ENCODE measurements at regions not wholly inside any gene's neighbourhood (a gene's known extent, or its start where the extent isn't known, plus 50 kb on each side); places are given as distances from the start of the nearest gene placed in this dataset.
"Not testable (repeated sequence)": the region's sequence is repeated elsewhere in the genome, so short reads cannot be mapped to it uniquely, and the experiment has no call there.

DNA sequence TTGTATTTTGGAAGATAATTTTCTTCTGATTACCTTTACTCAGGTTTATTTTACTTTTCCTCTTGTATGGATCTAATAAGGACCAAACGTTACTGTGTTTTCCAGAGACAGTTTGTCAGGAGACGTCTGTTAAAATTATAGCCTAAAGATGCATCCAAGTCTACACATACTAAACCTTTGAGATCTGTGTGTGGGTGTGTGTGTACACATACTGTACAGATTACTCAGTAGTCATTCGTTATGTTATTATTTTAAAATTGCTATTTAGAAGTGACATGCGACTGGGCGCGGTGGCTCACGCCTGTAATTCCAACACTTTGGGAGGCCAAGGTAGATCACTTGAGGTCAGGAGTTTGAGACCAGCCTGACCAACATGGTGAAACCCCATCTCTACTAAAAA lies 51.6 kb upstream of the CNTLN start:
- intact Hi-C loops (cut with DNase I), result no loop called here
- DNase-seq (no peak), ATAC-seq (no peak)

DNA sequence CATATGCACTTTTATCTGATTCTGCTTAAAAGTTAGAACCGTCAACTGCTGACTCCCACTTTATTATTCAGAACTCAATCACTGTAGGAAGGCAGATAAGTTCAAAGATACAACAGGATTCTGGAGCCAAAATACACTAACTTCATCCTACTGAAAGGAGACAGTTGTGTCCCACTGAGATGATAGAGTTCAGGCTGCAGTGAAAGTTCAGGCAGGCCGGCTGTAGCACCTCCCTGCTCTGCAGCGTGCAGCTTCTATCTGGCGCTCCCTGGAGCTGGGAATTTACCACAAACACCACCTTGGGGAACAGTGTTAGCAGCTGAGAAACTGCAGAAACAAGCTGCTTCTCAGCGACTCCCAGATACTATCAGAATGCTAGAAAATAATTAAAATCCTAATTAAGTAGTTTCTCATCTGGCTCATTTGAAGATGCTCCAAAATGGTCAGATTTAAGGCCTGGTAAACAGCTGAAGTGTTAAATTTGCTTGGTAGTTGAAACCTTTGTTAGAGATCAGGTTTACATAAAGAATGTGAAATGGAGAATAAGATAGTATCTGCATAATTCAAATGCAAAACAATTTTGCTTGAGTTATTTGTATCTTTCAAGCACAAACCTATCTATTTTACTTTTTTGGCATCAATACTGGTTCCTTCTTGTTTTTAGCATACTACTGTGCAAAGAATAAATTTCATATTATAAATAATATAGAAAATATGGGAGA lies 52.3 kb upstream of the CNTLN start:
- peak in 1 of 2 donors; percentile 72 for ATAC-seq
- no peak for DNase-seq
- intact Hi-C loops (cut with DNase I), result no loop called here

DNA sequence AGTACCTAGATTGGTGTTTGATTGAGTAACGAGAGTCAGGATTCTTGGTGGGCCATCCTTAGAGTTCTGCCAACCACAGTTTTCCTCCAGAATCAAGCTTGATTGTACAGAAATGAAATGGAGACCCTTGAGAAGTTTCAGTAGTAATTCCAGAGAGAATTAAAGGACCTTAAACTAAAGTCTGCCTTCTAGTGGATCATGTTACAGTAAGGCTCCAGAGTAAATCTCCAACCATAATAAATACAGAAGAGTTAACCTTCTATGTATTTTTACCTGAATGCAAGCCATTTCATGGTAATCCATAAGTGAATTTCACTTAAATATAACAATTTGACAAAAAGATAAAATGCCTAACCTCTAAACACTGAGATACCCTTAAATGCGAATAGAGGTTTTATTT lies 53.0 kb upstream of the CNTLN start:
- no peak for DNase-seq
- ATAC-seq, result no peak
- intact Hi-C loops (cut with DNase I), result no loop called here

DNA sequence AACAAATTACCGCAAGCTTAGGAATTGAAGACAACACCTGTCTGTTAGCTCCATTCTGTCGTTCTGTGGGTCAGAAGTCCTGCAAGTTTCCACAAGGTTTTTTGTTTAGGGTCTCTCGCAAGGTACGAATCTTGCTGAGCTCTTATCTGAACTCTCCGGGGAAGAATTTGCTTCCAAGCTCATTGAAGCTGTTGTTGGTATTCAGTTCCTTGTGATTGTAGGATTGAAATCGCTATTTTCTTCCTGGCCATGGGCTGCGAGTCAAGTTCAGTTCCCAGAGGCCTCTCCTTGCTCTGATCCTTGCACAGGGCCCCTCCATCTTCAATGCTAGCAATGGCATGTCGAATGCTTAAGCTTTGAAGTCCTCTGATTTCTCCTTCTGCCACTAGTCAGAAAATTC lies 53.5 kb upstream of the CNTLN start:
- intact Hi-C loops (cut with DNase I), result no loop called here
- ATAC-seq (no peak), DNase-seq (no peak)

DNA sequence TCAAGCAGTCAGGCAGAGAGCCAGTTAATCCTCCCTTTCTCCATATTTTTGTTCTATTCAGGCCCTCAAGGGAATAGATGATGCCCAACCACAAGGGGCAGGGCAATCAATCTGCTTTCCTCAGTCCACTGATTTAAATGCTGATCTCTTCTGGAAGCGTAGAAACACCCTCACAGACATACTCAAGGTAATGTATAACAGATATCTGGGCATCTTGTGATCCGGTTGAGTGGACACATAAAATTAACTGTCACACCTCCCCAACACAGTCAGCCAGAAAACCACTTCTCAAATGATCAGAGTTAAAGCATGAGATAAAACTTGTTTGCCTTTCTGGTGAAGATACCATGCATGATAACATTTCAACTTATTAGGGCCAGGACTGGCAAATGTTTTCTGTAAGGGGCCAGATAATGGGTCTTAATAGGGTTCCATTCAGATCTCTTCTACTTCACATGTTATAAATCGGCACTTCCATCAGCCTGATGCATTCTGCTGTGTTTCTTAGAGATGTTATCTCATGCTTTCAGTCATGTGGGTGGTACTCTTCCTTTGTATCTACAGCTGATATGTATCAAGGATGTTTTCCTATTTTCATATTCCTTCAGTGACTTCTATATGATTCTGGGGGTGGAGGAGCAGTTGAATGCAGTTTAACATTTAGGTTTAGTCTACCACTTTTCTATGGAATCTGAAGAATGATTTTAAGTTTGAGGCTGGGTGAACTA lies 58.9 kb upstream of the CNTLN start:
- DNase-seq (no peak), ATAC-seq (no peak)
- intact Hi-C loops (cut with DNase I), result no loop called here

DNA sequence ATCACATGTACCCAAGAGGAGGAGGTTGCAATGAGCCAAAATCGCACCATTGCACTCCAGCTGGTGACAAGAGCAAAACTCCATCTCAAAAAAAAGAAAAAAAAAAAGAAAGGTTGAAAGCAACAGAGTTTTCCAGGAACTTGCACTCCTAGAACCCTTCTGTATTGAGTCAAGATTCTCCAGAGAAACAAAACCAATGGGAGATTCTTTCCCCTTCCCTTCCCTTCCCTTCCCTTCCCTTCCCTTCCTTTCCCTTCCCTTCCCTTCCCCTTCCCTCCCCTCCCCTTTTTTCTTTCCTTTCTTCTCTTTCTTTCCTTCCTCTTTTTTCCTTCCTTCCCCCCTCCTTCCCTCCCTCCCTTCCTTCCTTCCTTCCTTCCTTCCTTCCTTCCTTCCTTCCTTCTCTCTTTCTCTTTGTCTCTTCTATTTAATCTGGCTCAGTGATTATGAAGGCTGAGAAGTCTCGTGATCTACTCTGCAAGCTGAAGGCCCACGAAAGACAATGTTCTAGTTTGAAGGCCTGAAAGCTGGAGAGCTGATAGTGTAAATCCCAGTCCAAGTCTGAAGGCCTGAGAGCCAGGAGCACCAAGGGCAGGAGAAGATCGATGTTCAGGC lies 59.6 kb upstream of the CNTLN start:
- no peak for ATAC-seq
- no peak for DNase-seq
- intact Hi-C loops (cut with DNase I), result no loop called here

DNA sequence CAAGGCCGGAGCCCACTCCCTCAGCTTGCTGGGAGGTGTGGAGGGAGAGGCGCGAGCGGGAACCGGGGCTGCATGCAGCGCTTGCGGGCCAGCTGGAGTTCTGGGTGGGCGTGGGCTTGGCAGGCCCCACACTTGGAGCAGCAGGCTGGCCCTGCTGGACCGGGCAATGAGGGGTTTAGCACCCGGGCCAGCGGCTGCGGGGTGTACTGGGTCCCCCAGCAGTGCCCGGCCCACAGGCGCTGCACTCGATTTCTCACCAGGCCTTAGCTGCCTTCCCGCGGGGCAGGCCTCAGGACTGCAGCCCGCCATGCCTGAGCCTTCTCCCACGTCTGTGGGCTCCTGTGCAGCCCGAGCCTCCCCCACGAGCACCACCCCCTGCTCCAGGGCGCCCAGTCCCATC lies 62.3 kb upstream of the CNTLN start:
- DNase-seq; ATAC-seq; intact Hi-C loops (cut with DNase I): not testable (repeated sequence)

DNA sequence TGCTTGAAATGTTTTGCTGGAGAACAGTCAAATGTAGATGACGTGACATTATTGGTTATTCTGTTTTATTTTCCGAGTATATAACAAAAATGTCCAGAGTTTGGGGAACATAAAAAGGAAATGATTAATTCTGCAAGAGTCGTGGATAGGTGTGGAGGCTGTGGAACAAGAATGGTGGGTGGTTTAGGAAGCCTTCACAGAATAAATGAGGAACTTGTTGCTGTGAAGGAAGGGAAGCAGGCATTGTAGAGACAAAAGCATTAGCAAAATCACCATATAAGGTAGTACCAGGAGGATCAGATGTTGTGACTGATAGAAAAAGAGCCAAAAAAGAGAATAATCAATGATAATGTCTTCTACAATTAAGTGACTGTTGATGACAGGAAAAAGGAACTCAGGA lies 66.2 kb upstream of the CNTLN start:
- ATAC-seq (no peak), DNase-seq (no peak)
- intact Hi-C loops (cut with DNase I), result no loop called here

DNA sequence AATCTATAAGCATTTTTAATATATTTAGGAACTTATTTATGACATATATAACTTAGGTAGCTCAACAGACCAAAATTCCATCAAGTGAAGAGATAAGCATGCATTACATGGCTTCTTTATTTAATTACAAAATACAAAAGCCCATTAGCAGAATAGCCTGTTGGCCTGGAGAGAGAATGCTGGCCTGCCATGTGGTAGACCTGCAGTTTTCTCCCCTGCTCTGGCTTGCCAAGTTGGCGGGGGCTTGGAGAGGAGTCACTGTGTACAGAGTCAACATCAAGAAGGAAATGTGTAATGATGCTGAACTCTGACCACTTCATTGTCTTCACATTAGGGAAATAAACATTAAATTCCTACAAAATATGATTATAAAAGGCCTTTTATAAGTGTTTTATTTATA lies 69.8 kb upstream of the CNTLN start:
- DNase-seq (peak; percentile 48), ATAC-seq (no peak)
- intact Hi-C loops (cut with DNase I), result no loop called here

DNA sequence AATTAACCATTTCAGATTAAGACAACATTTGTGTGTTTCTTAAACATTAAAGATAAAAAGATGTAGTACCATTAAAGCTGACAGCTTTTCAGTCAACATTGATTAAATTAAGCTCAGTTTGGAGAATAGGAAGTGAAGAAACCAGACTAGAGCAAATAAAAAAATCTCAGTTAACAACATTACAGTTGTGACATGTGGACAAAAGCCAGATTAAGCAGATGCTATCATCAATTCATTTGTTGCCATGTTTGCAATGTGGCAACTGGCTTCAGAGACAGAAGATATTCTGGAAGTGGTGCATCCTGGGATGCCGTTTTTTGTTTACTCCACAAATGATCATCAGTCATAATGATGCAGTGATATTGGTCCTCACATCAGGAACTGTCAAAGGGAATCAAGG lies 70.3 kb upstream of the CNTLN start:
- ATAC-seq, result no peak
- intact Hi-C loops (cut with DNase I), result no loop called here
- DNase-seq, result no peak

DNA sequence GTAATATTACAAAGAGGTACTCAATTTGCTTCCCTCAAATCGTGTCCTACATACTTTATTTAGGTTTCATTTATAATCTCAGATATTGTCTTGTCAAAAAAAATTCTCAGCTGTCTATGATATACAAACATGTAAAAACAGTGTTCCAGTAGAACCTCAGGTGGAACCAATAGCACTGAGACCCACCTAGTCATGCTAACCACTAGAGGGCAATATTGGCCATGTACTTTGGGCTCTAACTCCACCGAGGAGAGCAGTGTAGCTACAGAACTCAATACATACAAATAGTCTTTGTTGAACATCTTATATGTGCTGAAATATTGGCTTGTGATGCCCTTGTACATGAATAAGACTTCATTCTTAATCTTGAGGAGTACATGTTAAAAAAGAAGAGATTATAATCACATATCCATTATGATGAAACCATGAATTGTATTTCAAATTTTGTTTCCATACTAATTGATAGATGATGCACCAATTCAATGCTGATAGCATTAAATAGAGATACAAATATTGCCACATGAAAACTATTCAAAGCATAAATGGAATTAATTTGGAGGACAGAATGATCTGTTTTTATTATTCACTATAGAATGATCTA lies 71.2 kb upstream of the CNTLN start:
- DNase-seq, result no peak
- intact Hi-C loops (cut with DNase I), result no loop called here
- ATAC-seq, result peak in 1 of 2 donors; percentile 75

DNA sequence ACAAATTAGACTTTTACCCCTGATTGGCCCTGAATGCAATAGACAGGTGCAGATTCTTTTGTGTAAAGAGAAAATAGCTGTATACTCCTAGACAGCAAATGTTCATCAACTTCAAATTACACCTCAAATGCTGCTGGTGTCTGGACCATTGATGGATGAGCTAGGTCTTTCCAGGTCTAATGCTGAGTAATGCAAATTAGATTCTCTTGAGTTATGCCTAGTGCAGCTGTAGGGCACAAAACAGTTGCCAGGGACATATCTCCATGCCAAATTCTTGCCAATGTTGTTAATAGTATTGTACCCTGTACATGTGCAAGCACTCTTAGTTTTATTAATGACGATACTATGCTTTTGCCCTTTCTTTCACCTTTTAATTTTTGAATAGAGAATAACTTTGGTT lies 72.3 kb upstream of the CNTLN start:
- DNase-seq, result no peak
- no peak for ATAC-seq
- intact Hi-C loops (cut with DNase I), result no loop called here

DNA sequence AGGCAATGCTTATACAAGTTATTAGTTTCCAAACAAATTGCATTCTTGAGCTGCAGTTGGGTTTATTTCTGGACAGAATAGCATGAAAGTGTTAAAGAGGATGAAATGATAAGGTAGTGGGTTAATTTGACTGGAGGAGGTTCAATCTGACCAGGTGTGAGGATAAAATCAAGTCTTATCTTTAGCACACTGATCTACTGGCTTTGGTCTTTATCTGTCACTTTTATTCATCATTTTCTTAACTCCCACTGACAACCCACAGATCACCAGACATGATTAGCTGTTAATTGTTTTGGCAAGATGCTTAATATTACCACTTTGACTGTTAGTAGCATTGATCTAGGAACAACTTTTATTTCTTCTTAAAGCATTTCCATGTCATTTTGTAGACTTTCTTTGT lies 74.4 kb upstream of the CNTLN start:
- intact Hi-C loops (cut with DNase I), result no loop called here
- no peak for ATAC-seq
- DNase-seq, result no peak

DNA sequence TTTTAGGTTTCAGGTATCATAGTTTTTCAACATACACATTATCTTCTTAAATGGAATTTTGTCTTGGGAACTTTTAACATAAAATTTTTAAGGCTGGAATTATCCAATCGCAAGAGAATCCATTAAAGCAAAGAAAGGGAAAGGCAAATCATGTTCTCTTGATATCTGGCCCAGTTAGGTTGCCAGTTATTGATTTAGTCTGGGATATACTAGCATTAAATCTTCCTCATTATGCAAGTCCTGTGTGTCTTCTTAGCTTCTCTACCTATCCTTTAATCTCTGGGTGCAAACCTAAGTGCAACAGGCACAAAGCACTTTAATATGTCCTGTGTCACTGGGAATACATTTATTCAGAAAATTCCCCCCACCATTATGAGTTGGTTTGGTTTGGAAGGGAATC lies 75.4 kb upstream of the CNTLN start:
- DNase-seq, result no peak
- no peak for ATAC-seq
- intact Hi-C loops (cut with DNase I), result no loop called here

DNA sequence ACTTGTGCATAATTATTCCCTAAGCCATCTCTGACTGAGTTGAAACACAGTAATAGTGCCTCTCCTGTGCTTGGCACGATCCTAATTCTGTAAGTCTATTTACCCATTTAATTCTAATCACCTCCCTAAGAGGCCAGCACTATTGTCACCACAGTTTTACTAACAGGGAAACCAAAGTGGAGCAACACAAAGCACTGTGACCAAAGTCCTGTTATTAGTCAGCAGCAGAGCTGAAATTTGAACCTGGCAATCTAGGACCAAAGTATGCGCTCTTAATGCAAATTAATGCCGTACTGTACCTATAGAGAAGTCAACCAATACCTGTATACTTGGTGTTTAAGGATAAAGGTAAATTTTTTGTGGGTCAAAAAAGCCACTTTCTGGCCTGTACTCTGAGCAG lies 77.1 kb upstream of the CNTLN start:
- DNase-seq (no peak), ATAC-seq (no peak)
- intact Hi-C loops (cut with DNase I), result no loop called here

DNA sequence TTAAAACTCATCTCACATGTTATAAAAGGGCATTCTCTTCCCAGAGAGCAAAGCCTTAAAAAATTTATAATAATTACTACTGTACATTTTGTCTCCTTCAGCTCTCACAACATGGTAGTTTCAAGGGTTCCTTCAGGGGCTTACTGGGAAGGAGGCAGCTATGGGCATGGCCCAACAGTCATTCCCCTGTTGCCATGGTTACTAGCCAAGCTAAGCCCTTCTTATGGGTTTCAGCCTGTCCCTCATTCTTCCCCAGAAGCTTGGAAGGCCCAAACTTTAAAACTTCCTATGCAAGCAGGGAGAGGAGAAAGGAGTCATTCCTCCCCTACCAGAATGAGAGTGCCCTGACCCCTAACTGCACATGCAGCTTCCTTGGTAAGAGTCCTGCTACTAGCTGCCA lies 82.2 kb upstream of the CNTLN start:
- intact Hi-C loops (cut with DNase I), result no loop called here
- DNase-seq (no peak), ATAC-seq (no peak)

DNA sequence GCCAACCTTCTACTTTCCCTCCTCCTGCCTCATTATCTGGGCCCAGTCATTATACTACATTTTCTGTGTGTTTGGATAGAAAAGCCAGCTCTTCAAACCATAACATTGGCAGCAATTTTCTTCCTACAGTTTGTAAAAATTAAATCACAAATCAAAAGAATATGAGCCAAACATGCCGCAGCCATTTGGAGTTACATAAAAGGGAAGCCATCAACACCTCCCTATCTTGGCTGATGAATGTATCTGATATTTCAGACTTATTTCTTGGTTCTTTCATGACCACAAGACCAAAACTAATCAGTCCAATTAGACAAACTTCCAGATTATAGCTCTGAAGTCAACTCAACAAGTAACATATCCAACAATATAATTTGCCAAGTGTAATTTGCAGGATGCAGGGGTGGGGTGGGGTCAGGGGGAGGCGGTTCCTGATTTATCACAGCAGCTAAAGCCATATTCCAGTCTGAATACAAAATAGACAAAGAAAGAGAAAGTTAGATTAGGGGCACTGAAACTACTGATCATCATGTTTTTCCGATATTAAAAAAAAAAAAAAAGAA lies 89.4 kb upstream of the CNTLN start:
- ATAC-seq, result no peak
- DNase-seq, result no peak
- intact Hi-C loops (cut with DNase I), result no loop called here

DNA sequence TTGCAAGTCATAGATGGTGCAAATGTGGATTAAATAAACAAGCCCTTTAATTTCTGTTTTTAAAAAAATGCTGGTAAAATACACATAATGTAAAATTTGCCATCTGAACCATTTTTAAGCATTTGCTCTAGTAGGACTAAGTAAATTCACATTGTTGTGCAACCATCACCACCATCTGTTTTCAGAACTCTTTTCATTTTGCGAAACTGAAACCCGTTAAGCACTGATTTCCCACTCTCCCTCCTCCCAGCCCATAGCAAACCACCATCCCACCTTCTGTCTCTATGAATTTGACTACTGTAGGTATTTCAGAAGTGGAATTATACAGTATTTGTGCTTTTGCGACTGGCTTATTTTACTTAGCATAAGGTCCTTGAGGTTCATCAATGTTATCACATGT lies 103.3 kb upstream of the CNTLN start:
- intact Hi-C loops (cut with DNase I), result no loop called here
- no peak for DNase-seq
- no peak for ATAC-seq

DNA sequence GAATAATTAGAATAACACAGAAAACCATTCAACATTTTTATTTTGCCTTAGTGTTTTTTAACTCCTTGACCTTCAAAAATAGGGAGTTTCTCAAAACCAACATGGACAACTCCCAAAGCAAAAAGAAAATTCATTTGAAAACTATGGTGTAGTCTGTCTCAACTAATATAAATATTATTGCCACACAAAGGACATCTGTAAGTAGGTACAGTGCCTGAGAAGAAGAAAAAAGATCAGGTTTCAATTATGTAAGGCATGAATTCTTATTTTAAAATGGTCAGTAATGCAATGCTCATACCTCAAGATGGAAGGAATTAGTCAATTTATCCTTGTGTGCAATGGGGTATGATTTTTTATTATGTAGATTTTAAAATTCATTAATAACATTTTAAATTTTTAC lies 109.6 kb upstream of the CNTLN start:
- DNase-seq, result no peak
- intact Hi-C loops (cut with DNase I), result no loop called here

DNA sequence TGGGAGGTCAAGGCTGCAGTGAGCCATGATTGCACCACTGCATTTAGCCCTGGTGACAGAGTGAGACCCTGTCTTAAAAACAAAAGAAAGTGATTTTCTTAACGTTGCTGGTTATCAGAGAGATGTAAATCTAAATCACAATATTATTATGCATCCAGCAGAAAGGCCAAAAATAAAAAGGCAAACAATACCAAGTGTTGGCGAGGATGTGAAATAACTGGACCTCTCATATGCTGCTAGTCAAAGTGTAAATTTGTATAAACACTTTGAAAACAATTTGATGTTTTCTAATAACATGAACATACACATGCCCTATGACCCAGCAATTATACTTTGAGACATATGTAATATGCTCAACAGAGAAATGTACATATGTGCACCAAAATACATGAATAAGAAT lies 110.7 kb upstream of the CNTLN start:
- no peak for DNase-seq
- intact Hi-C loops (cut with DNase I), result no loop called here
- no peak for ATAC-seq

More for the DNA sequence above, 109.6 kb upstream of the CNTLN start:
- ATAC-seq, result no peak

Data from left cardiac atrium (tissue), 4 donors.